Putamen (tissue), 1 donor: ENCODE measurements at regions not wholly inside any gene's neighbourhood (a gene's known extent, or its start where the extent isn't known, plus 50 kb on each side); places are given as distances from the start of the nearest gene placed in this dataset.
"Not testable (repeated sequence)": the region's sequence is repeated elsewhere in the genome, so short reads cannot be mapped to it uniquely, and the experiment has no call there.

Source experiments
- DNase-seq: peaks from one replicate; pipeline ENCODE4 v3.0.0-alpha.2; 2016; ENCODE audit warnings: low spot score

DNA sequence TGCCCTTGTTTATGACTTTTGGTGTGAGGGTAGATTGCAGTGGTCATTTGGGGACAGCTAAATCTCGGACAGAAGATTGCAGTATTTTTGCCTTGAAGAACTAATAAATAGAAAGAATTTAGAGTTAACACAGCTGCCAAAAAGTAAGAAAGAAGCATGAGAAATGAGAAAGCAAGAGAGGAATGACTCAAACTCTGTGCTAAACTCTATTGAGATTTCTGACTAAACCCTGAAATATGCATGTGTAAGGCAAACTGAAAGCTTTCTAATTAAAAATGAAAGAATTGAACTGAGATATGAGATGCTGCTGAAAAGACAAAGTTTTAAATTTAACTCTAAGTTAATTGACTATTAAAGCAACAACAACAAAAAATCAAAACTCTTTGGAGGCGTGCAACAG, 791.3 kb downstream of the RAB28 start:
- DNase-seq = no peak

DNA sequence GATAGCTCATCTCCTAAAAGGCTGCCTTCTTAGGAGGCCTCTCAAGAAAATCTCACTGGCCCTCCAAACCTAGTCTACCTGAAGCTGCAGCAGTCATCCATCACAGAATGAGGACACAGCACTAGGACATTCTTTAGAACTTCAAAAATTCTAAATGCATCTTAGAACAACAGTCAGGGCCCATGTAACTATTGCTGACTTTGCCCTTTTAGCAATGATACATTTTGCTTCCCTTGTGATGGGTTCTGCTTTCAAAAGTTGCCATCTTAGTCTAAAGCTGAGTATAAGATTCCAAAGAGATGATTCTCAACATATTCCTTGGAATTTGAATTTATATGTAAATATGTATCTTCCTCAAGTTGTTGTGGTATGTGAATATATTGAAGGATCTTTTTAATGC, 793.0 kb downstream of the RAB28 start:
- no peak for DNase-seq

DNA sequence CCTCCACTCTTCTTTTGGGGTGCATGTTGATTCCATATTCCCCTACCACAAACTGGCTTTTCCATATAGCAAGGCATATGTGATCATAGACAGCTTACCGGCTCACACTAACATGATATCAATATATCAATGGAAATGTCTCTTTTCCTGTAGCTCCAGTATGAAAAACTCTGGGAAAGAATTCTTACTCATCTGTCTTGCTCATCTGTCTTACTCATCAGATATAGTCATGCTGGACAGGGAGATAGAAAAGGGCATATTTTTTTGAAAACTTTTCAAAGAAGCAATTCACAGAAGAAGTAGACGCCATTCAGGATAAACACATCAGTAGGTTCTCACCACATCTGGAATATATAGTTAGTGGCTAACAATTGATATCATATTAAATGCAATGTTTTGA, 794.7 kb downstream of the RAB28 start:
- no peak for DNase-seq

DNA sequence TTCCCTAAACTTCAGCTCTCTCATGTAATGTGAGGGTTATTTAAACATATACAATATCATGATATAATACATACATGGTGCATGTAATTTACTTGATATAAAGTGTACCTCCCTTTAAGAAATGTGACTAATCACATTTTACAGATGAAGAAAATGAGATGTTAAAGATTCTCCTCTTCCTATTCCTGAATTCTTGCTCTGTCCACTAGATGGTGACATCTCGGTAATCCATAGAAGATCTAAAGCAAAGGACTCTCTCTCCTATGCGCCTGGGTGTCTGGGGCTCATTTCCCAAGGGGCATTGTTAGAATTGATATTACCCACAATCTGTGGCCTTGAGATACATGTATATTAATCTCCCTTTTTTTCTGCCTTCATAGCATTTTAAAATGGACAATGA, 804.9 kb downstream of the RAB28 start:
- no peak for DNase-seq

DNA sequence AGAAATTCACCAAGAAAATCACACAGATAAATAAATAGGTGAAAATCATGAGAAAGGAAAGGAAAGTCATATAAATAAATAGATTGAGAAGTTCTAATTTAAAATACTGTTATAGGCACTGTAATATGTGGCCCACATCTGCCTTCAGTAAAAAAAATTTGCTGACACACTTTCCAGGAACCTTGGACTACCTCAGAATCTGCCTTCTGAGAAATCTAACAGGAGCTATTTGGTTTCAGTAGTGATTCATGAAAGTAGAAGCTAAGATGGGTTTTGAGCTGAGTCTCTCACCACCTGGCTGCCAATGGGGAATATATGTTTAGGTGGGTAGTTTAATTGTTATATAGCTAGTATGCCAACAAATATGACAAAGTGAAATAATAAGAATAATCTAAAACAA, 810.0 kb downstream of the RAB28 start:
- no peak for DNase-seq

DNA sequence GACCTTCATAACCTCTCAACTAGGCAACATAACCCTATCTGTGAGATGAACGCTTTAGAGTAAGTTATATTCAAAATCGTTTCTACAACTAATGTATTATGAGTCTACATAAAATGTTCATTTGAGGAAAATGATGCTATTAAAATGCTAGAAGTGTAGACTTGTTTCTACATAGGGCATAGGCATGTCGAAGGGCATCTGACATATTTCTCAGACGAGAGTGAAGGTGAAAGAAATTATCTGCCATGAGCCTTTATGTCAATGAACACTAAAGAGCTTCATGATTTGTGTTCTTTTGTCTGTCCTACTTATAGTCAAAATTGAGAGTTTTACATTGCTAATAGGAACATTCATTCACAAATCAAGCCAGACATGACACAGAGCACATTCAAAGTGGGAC, 811.8 kb downstream of the RAB28 start:
- DNase-seq = no peak

DNA sequence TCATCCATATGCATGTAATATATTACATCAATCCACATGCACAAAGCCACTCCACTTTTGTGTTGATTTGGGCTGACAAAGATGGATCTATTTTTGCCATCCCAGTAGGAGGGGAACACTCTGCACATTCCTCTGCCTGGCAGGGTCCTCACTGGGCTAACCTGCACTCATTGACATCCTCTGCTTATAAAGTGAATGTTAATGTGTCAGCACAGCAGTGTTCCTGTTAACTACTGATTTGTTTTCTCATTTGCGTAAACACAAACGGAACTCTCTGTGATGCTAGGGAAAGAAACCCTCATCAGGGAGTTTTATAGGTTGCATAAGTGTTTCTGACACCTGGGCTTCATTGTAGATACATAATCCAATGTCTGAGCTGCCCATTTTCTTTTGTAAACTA, 826.0 kb downstream of the RAB28 start:
- DNase-seq = no peak

DNA sequence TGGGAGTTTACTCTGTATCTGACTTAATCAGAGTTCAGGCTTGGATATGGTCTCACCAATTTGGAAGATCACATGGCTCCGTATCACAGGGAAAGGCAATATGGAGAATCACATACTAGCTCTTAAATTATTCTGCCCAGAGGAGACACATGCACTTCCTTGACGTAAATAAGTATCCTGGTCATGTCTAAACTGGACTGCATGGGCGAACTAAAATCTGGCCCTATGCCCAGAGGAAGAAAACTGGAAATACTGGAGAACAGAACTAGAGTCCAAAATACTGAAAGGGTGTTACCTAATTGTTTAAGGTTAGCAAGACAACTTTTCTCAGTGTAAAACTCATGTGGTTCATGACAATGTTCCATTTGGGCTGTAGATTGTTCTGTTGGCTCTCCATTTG, 832.3 kb downstream of the RAB28 start:
- no peak for DNase-seq

DNA sequence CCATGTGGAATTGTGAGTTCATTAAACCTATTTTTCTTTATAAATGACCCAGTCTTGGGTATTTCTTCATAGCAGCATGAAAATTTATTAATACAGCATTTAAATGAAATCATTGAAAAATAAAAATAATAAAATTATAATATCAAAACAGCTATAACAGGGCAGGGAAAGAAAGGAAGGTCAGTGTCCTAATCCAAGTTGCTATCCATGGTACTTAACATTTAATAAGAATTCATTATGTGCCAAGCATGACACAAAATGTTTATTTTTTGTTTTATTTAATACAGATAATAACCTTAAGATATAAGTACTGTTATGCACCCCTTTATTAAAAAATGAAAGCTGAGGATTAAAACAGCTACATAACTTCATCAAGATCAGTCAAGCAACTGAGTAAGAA, 838.4 kb downstream of the RAB28 start:
- no peak for DNase-seq

DNA sequence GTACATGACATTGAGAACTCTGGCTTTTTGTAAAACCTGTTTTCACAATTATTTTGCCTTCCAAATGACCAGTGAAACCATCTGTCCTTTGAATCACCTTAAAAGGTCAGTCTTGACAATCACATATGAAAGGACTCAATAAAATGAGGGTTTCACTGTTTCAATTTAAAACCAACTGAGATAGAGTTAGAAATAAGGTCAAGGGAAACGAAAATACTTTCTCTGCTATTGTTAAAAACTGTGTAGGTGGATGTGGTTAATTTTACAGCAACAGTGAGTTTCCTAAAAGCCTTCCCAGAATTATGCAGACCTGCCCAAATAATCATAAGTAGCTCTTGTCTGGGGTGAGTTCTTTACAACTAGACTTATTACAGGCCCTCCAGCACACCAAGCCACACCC, 839.9 kb downstream of the RAB28 start:
- no peak for DNase-seq

DNA sequence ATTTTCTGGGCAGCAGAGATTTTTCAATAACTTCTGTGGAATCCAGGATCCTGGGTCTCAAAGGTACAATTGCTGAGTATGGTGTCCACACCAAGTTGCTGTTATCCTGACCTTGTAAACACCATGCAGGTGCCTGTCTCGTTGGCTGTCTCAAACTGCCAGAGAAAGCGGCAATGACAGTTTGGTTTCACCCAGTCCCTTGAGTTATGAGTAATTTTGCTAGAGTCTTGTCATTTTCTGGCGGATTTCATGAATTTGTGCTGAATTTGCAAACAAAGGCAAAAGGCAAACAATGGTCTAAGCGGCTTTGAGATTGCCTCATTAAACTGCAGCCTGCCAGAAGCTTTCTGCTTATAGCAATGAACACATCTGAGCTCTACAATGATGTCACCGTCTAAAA, 847.9 kb downstream of the RAB28 start:
- DNase-seq = no peak

DNA sequence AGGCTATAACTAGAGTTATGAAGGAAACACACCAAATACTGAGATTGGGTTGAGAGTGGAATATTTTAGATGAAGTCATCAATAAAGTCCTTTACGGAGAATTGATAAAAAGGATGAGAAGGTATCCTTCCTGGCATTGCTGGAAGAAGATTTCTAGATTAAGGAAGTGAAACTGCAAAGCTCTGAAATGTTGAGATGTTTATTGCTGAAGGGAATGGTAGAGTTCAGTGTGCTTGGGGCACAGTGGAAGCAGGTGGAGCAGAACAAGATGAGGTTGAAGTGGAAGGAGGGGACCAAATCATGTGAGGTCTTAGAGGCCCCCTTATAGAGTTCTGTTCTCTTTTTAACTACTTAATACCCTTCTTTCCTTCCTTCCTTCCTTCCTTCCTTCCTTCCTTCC, 848.5 kb downstream of the RAB28 start:
- no peak for DNase-seq

DNA sequence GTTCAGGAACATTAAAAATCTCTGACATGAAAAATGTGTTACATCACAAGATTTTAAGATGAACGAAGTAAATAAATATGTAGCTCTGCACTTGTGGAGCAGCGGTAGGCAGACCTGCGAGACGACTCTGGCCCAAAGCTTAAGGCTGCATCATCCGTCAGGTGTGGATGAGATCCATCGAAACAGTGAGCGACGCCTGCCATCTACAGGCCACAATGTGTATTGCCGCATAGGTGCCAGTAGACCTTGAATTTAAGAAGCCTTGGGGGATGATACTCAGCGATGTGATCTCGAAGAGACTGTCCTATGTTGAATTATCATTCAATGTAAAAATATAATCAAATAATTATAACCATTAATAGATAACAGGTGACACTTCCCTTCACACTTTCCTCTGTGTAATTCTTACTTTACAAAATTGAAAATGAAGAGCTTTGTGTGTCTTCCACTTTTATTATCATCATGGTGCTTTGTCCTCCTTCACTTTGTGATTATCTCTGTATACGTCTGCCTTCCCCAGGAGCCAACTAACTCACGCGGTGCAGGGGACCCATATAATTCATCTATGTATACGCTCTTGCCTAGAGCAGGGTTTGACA, 851.0 kb downstream of the RAB28 start:
- DNase-seq = peak; percentile 52

DNA sequence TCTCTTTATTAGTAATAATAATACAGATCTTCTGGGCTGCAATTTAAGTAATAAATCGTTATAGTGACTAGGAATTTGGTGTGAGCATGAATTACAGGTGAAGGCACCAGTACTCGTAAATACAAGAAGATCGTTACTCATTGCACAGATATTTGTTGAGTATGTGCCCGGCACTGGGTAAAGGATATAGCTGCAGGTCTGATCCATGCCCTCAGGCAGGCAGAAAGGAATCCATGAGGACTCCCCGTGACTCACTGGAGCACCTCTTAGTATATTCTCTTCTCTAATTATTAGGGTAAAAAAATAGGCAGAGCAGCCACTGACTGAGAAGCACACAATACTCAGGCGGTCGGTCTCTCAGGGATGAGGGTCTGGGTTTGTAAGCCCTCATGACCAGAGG, 868.3 kb downstream of the RAB28 start:
- DNase-seq = no peak

DNA sequence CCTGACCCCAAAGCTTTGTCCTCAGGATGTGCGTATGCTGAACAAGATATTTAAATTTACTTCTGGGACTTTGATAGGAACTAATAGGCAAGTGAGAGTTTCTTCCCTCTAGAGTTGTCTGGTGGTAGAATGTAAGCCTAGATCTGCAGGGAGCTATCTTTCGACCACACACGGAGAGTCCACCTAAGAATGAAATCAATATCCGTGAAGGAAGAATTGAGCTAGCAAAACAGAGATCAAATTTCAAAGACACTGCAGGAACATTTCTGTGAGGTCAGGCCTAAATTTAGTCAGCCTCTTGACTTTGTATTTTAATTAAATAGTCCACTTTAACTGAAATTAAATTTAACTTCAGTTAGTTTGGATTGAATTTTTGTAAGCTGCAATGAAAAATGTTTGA, 871.3 kb downstream of the RAB28 start:
- DNase-seq = no peak

DNA sequence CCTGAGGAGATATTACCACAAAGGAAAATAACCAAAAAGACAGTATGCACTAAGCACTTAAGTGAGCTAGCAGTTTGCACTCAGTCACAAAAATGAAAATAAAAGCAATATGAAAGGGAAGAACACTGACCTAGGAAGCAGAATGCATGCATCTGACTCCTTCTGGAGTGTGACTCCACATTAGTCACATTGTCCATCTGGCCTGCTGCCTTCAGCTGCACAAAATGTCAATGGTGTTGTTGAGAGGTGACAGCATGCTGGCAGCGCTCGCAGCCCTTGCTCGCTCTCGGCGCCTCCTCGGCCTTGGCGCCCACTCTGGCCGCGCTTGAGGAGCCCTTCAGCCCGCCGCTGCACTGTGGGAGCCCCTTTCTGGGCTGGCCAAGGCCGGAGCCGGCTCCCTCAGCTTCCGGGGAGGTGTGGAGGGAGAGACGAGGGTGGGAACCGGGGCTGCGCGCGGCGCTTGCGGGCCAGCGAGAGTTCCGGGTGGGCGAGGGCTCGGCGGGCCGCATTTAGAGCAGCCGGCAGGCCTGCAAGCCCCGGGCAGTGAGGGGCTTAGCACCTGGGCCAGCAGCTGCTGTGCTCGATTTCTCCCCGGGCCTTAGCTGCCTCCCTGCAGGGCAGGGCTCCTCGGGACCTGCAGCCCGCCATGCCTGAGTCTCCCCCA, 874.8 kb downstream of the RAB28 start:
- DNase-seq = not testable (repeated sequence)

DNA sequence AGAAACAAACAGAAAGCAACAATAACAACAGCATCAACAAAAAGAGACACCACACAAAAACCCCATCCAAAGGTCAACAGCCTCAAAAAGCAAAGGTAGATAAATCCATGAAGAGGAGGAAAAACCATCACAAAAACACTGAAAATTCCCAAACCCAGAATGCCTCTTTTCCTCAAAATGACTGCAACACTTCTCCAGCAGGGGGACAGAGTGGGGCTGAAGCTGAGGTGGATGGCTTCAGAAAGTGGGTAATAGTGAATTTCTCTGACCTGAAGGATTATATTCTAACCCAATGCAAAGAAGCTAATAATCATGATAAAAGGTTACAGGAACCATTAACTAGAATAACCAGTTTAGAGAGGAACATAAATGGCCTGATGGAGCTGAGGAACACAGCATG, 888.2 kb downstream of the RAB28 start:
- no peak for DNase-seq

DNA sequence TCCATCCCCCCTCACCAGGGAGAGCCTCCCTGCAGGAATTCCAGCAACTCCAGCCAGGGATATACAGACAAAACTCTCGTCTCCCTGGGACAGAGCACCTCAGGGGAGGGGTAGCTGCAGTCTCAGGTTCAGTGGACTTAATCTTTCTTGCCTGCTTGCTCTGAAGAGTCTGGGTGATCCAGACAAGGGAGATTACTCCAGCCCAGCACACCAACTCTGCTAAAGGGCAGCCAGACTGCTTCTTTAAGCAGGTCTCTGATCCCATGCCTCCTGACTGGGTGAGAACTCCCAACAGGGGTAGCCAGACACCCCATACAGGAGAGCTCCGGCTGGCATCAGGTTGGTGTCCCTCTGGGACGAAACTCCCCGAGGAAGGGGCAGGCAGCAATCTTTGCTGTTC, 888.7 kb downstream of the RAB28 start:
- no peak for DNase-seq

DNA sequence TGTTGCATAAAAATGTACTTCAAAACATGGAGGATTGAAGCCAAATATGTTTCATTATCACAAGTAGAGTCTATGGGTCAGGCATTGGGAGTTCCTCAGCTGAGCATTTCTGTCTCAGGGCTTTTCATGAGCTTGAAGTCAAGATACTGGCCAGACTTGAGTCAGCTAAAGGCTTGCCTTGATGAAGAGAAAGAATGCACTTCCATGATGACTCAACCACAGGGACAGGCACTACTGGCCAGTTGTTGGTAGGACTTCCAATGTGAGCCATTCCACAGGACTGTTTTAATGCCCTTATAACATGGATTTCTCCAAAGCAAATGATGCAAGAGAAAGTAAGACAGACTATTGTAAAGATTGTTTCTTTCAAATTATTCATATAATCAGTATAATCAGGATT, 895.6 kb downstream of the RAB28 start:
- no peak for DNase-seq

DNA sequence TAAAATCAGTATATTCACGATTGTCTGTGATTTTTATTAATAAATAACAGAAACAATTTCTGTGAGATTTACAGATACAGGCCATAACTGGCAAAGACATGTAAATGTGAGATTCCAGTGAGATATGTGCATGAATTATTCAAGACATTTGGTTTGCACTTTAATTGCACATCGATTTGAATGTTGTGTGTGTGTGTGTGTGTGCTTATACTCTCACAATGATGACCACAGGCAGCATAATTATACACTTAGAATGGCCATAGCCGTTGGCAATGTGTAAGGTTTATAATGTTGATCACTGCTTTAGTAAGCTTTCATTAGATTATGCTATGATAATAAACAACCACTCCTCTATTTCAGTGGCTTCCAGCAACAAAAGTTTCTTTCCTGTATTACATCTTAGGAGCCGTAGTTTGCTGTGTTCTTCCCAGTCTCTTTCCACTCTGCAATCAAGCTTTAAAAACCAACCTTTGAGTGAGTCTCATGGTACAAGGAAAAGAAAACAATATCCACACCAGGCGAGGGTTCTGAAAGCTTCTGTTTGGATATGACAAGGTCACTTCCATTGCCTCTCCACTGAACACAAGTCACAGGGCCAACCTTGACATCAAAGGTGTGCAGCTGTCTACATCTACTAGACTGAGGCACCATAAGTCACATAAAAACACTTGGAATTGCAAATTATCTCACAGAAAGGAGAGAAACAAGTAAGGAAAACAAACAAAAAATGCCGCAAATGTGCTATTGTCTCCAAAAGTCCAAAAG, 897.7 kb downstream of the RAB28 start:
- DNase-seq = no peak

DNA sequence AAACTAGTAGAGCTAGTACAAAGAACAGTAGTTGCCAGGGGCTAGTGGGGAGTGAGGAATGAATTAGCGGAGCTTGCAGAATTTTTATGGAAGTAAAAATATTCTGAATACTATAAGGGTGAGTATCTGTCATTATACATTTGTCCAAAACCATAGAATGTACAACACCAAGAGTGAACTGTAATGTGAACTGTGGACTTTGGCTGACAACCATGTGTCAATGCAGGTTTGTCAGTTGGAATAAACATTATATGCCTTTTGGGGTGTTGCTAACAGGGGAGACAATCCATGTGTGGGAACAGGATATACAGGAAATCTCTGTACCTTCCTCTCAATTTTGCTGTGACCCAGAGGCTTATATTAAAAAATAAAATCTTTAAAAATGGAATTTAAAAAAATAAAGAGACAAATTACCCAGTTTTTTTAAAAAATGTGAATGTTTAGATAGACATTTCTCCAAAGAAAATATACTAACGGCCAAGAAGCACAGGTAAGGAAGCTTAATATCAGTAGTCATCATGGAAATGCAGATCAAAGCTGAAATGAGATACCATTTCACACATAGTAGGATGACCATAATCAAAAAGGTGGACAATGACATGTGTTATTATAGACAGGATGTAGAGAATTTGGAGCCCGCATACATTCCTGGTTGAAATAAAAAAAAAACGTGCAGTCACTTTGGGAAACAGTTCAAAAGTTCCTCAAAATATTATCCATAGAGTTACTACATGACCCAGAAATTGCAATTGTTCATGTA, 899.8 kb downstream of the RAB28 start:
- DNase-seq = no peak

DNA sequence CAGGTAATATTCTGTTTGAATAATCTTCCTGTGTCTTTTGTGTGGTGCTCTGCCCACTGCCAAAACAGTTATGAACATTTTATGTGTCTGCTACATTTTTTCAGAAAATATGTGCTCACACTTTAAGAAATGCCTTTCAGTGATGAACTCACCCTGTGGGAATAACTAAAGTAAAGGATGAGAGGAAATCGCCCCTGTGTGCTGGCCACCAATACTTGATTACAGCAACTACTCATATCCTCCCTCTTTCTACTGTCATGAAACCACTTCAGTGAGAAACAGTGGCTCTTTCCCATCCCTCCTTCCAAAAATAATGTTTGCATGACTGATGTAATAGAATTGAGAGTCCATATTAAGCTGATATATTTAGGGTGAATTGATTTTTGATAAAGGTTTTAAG, 900.9 kb downstream of the RAB28 start:
- DNase-seq = no peak

DNA sequence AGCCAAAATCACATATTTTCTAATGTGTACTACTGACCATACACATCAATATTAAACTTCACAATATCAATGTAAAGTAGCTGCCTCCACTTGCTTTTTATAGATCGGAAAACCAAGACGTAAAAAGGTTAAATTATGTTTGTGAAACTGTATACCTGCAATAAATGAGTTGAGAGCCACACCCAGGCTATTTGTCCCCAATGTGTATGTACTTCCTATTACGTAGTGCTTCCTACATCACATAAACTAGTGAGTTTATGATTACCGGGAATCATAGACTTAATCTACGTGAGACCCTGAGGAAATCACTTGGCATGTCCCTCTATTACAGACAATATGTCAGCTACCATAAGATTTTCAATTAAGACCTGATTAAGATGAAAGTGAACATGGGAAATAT, 903.4 kb downstream of the RAB28 start:
- no peak for DNase-seq
